Endodermal cell (in vitro differentiated cells): ENCODE measurements at regions not wholly inside any gene's neighbourhood (a gene's known extent, or its start where the extent isn't known, plus 50 kb on each side); places are given as distances from the start of the nearest gene placed in this dataset.

Experiments
- DNase-seq: peaks from one replicate; pipeline ENCODE4 v3.0.0-alpha.2; 2017
- H3K27ac ChIP-seq: 2 replicates; pipeline ENCODE4 v1.5.1; 2013; ENCODE audit warnings: mild to moderate bottlenecking, low read depth, low read length, moderate library complexity
- H3K27me3 ChIP-seq: 2 replicates; pipeline ENCODE4 v1.6.1; 2013; ENCODE audit warnings: mild to moderate bottlenecking, low read length, moderate library complexity; ENCODE audit not compliant: insufficient read depth, control insufficient read depth, poor library complexity, severe bottlenecking
- H3K36me3 ChIP-seq: 2 replicates; pipeline ENCODE4 v1.7.0; 2013; ENCODE audit warnings: mild to moderate bottlenecking, low read length, moderate library complexity; ENCODE audit not compliant: control insufficient read depth, insufficient read depth
- H3K4me1 ChIP-seq: one replicate; pipeline ENCODE4 v1.7.0; 2013; ENCODE audit warnings: low read length; ENCODE audit not compliant: control insufficient read depth, insufficient read depth
- H3K4me3 ChIP-seq: 2 replicates; pipeline ENCODE4 v1.5.1; 2013; ENCODE audit warnings: mild to moderate bottlenecking, low read length, moderate library complexity
- H3K9ac ChIP-seq: 2 replicates; pipeline ENCODE4 v1.6.1; 2013; ENCODE audit warnings: mild to moderate bottlenecking, low read length, moderate library complexity; ENCODE audit not compliant: poor library complexity, severe bottlenecking; ENCODE audit errors: extremely low read depth
- H3K9me3 ChIP-seq: 2 replicates; pipeline ENCODE4 v1.6.1; 2013; ENCODE audit warnings: mild to moderate bottlenecking, low read length, moderate library complexity; ENCODE audit not compliant: control insufficient read depth
- H3K27ac Mint-ChIP-seq: 2 replicates; pipeline ENCODE4 v1.8.0; 2020; ENCODE audit warnings: mixed read lengths
- H3K27me3 Mint-ChIP-seq: 2 replicates; pipeline ENCODE4 v1.8.0; 2021; ENCODE audit warnings: mild to moderate bottlenecking, mixed read lengths; ENCODE audit not compliant: insufficient read depth
- H3K36me3 Mint-ChIP-seq: 2 replicates; pipeline ENCODE4 v1.8.0; 2020; ENCODE audit warnings: low read depth, mixed read lengths
- H3K4me1 Mint-ChIP-seq: 2 replicates; pipeline ENCODE4 v1.8.0; 2020; ENCODE audit warnings: mixed read lengths
- H3K4me3 Mint-ChIP-seq: 2 replicates; pipeline ENCODE4 v1.8.0; 2020; ENCODE audit warnings: mild to moderate bottlenecking, moderate library complexity, mixed read lengths
- H3K9me3 Mint-ChIP-seq: 2 replicates; pipeline ENCODE4 v1.8.0; 2020; ENCODE audit warnings: mild to moderate bottlenecking, mixed read lengths
- WGBS, 2 experiments: methylation state at CpG; one replicate each; pipeline versions ENCODE4 v1.1.5 to v1.1.7; 2013; ENCODE audit warnings: missing lambda C conversion rate in 2 of 2, mixed read lengths in 1 of 2; ENCODE audit not compliant: insufficient coverage in 1 of 2, insufficient read length in 1 of 2; 5-methylcytosine and 5-hydroxymethylcytosine counted together
- TF ChIP-seq, protein P1 (sequence below): fragments of 200-600 bp; sonication (generic); conservative IDR thresholded peaks from 2 replicates; pipeline ENCODE4 v1.5.0; 2021; ENCODE audit warnings: antibody characterized with exemption, mild to moderate bottlenecking

DNA sequence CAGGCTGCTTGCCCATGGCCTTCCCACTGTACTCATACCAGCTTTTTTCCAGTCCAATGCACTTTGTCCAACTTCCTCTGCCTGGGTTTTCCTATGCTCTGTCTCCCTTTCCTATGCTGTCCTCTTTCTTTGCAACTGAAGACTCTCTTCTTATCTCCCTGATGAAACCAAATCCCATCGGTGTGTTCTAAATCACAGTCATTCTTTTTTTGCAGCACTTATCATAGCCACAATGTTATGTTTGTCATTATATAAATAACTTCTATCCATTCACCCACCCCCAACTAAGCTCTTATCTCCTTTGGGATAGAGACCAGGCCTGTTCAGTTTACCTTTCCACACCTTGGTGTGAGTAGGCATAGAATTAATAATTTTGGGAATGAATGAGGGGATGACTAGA, 121.0 kb downstream of the GPX5 start:
- no peaks in the 10 kb centered on the region for H3K36me3 Mint-ChIP-seq
- TF ChIP-seq, protein P1, sequence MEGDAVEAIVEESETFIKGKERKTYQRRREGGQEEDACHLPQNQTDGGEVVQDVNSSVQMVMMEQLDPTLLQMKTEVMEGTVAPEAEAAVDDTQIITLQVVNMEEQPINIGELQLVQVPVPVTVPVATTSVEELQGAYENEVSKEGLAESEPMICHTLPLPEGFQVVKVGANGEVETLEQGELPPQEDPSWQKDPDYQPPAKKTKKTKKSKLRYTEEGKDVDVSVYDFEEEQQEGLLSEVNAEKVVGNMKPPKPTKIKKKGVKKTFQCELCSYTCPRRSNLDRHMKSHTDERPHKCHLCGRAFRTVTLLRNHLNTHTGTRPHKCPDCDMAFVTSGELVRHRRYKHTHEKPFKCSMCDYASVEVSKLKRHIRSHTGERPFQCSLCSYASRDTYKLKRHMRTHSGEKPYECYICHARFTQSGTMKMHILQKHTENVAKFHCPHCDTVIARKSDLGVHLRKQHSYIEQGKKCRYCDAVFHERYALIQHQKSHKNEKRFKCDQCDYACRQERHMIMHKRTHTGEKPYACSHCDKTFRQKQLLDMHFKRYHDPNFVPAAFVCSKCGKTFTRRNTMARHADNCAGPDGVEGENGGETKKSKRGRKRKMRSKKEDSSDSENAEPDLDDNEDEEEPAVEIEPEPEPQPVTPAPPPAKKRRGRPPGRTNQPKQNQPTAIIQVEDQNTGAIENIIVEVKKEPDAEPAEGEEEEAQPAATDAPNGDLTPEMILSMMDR = no peak

DNA sequence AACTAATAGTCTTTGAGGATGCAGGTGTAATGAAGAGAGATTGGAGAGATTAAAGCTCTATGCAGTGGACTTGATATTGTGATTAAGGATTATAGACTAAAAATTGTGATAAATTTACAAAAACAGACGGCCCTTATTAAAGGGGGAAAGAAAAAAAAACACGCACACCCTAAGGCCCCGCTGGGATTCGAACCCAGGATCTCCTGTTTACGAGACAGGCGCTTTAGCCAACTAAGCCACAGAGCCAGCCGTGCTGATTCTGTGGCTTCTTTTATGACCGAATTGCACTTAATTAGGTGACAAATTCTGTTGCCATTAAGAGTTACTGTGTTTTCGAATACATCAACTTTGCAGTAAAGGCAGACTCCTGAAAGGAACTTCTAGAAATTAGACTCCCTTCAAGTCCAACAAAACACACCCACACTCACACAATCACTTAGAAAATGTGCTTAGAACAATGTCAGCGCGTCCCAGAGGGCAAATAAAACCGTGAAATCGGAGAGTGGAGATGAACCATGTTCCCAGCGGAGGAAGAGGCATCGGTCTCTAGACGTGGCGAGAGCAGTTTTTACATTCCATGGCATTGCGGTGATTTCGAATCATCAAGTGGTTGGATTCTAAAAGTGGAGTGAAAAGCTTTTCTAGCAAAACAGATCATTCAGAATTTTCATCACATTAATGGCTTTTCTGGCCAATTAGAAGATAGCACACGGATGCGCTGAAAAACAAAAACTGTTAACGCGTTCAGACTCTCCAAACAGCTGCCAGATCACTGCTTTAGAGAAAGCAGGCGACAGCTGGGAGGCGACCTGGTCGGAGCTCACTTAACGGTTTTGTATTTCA, 122.6 kb downstream of the GPX5 start:
- DNase-seq = peak; percentile 91
- H3K4me1 ChIP-seq = no peaks in the 10 kb centered on the region
- H3K9me3 ChIP-seq = no peaks in the 10 kb centered on the region

More for the DNA sequence above, 121.0 kb downstream of the GPX5 start:
- H3K9me3 Mint-ChIP-seq = no peaks in the 10 kb centered on the region
- no peaks in the 10 kb centered on the region for H3K27me3 ChIP-seq
- peaks cover 4% of the 10 kb centered on the region for H3K27me3 Mint-ChIP-seq
- H3K27ac Mint-ChIP-seq = no peak overlapping the region
- peaks cover 13% of the 10 kb centered on the region for H3K4me1 Mint-ChIP-seq
- no peak overlapping the region for H3K9ac ChIP-seq
- H3K27ac ChIP-seq = no peak overlapping the region
- H3K4me1 ChIP-seq = no peaks in the 10 kb centered on the region
- no peaks in the 10 kb centered on the region for H3K36me3 ChIP-seq
- H3K4me3 Mint-ChIP-seq = no peak overlapping the region
- H3K4me3 ChIP-seq = no peak overlapping the region
- DNase-seq = no peak
- H3K9me3 ChIP-seq = no peaks in the 10 kb centered on the region
- whole genome bisulfite sequencing, 2 experiments = 64% methylated on average over 1 of the region's 1 CpG; no CpG with 5 or more reads in 1 of the 2 experiments

DNA sequence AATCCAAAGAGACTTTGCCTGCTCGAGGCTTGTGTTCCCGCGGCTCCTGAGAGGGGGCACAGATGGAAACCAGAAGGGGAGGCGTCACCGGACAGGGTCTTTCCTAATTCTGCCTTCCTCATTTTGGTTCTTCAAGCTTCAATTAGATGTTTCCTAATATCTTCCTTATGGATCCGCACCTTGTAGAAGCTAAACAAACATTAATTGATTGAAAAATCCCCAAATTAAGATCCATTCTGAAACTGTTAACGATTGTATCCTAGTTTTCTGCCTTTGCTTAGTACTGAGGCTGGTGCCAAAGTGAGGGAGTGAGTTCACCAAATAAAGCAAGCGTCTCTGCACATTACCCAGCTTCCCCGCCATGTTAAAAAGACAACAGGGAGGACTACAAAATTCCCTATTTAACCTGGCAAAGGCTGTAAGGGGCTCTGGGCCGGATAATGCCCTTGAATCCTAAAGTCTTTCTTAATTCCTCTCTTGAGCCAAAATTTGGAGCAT, 123.2 kb downstream of the GPX5 start:
- Mint-ChIP-seq H3K27me3 (peaks cover 9% of the 10 kb centered on the region), H3K9me3 (no peaks in the 10 kb centered on the region), H3K4me1 (peaks cover 13% of the 10 kb centered on the region), H3K27ac (no peak overlapping the region), H3K36me3 (no peaks in the 10 kb centered on the region), H3K4me3 (peak overlapping the region; percentile 69)
- Histone ChIP-seq H3K4me3 (peak overlapping the region; percentile 97), H3K27ac (peak overlapping the region; percentile 57), H3K27me3 (no peaks in the 10 kb centered on the region), H3K36me3 (no peaks in the 10 kb centered on the region), H3K9ac (peak overlapping the region; percentile 43), H3K4me1 (no peaks in the 10 kb centered on the region), H3K9me3 (no peaks in the 10 kb centered on the region)
- WGBS, 2 experiments = 5 to 10% methylated on average over 7 to 10 of the region's 10 CpGs
- DNase-seq = no peak
- TF ChIP-seq, protein P1 = no peak

More for the DNA sequence above, 122.6 kb downstream of the GPX5 start:
- Mint-ChIP-seq H3K4me3 (peak overlapping the region; percentile 69), H3K4me1 (peaks cover 13% of the 10 kb centered on the region), H3K36me3 (no peaks in the 10 kb centered on the region), H3K27ac (no peak overlapping the region), H3K27me3 (peaks cover 9% of the 10 kb centered on the region), H3K9me3 (no peaks in the 10 kb centered on the region)
- 1 to 3% methylated on average over 18 to 27 of the region's 27 CpGs for WGBS, 2 experiments
- H3K27me3 ChIP-seq = no peaks in the 10 kb centered on the region
- peak overlapping the region; percentile 43 for H3K9ac ChIP-seq
- peak overlapping the region; percentile 57 for H3K27ac ChIP-seq
- H3K36me3 ChIP-seq = no peaks in the 10 kb centered on the region
- peak overlapping the region; percentile 97 for H3K4me3 ChIP-seq
- TF ChIP-seq, protein P1 = no peak
